Tibial nerve (tissue), 4 donors: ENCODE measurements at regions not wholly inside any gene's neighbourhood (a gene's known extent, or its start where the extent isn't known, plus 50 kb on each side); places are given as distances from the start of the nearest gene placed in this dataset.
A peak's percentile ranks its signal among the peaks of the same experiment; 100 is the strongest.

Experiments
- DNase-seq, 2 donors: peaks; one replicate each; pipeline ENCODE4 v3.0.0-alpha.2; 2019; ENCODE audit warnings: low spot score in 2 of 2
- H3K27ac ChIP-seq, 4 donors: fragments of 200-600 bp; sonication (generic) in 3 of 4; one replicate each; pipeline ENCODE4 v1.5.1; 2017 to 2019; ENCODE audit warnings: mild to moderate bottlenecking in 1 of 4
- H3K27me3 ChIP-seq, 2 donors: fragments of 200-600 bp; sonication (generic) in 1 of 2; one replicate each; pipeline versions ENCODE4 v1.5.1 to v1.6.0; 2017 to 2019
- H3K36me3 ChIP-seq, 3 donors: fragments of 200-600 bp; sonication (generic); one replicate each; pipeline ENCODE4 v1.5.1; 2018 to 2019
- H3K4me1 ChIP-seq, 4 donors: fragments of 200-600 bp; sonication (generic) in 3 of 4; one replicate each; pipeline ENCODE4 v1.5.1; 2017 to 2019
- H3K4me3 ChIP-seq, 4 donors: fragments of 200-600 bp; sonication (generic) in 3 of 4; one replicate each; pipeline ENCODE4 v1.5.1; 2017 to 2019; ENCODE audit warnings: mild to moderate bottlenecking in 1 of 4, moderate library complexity in 1 of 4
- H3K9me3 ChIP-seq, 4 donors: fragments of 200-600 bp; sonication (generic) in 3 of 4; one replicate each; pipeline ENCODE4 v1.5.1; 2017 to 2019
- CTCF ChIP-seq, 5 experiments: fragments of 200-600 bp in 3 of 5; fragments of 450-650 bp in 2 of 5; sonication (generic) in 3 of 5; IDR thresholded peaks; one replicate each; pipeline ENCODE4 v1.5.1; 2016 to 2019; ENCODE audit warnings: antibody characterized with exemption in 5 of 5, mild to moderate bottlenecking in 3 of 5, moderate library complexity in 2 of 5
- EP300 ChIP-seq, 2 donors: sonication (generic); formaldehyde crosslinking; IDR thresholded peaks; one replicate each; pipeline ENCODE4 v1.6.1; 2017; ENCODE audit warnings: antibody characterized with exemption in 2 of 2, mild to moderate bottlenecking in 1 of 2
- POLR2A ChIP-seq, 2 donors: fragments of 450-650 bp; IDR thresholded peaks; one replicate each; pipeline ENCODE4 v1.6.1; 2017; ENCODE audit warnings: antibody characterized with exemption in 2 of 2, mild to moderate bottlenecking in 2 of 2, moderate library complexity in 2 of 2
- WGBS, 2 donors: methylation state at CpG; one replicate each; pipeline ENCODE4 v1.1.5; 2018; 5-methylcytosine and 5-hydroxymethylcytosine counted together

GRCh38 chr13:78258304-78258703 lies 339.7 kb upstream of the EDNRB start:
- Histone ChIP-seq H3K9me3 (no peaks in the 10 kb centered on the region), H3K36me3 (no peaks in the 10 kb centered on the region), H3K27ac (no peak overlapping the region), H3K4me1 (no peaks in the 10 kb centered on the region), H3K4me3 (no peak overlapping the region), H3K27me3 (no peaks in the 10 kb centered on the region)
- TF ChIP-seq CTCF (IDR thresholded peaks at IDR 0.05), result no peak
- TF ChIP-seq EP300 (IDR thresholded peaks at IDR 0.05), result no peak
- no peak for TF ChIP-seq POLR2A (IDR thresholded peaks at IDR 0.05)
- no peak for DNase-seq
- 55 to 59% methylated on average over 3 of the region's 3 CpGs for WGBS, 2 donors

- DNase-seq, result no peak
- H3K27me3 ChIP-seq, result no peaks in the 10 kb centered on the region
- H3K9me3 ChIP-seq, result no peaks in the 10 kb centered on the region
- no peaks in the 10 kb centered on the region for H3K36me3 ChIP-seq
- no peak overlapping the region for H3K4me3 ChIP-seq
- TF ChIP-seq POLR2A (IDR thresholded peaks at IDR 0.05) (no peak), EP300 (IDR thresholded peaks at IDR 0.05) (no peak), CTCF (IDR thresholded peaks at IDR 0.05) (no peak)
- H3K4me1 ChIP-seq, result no peaks in the 10 kb centered on the region
- no peak overlapping the region for H3K27ac ChIP-seq
- WGBS, 2 donors, result 31 to 39% methylated on average over 1 of the region's 1 CpG
Measured at GRCh38 chr13:78256484-78256883, 337.9 kb upstream of the EDNRB start.

GRCh38 chr13:78254113-78254512 lies 335.5 kb upstream of the EDNRB start:
- Histone ChIP-seq H3K27me3 (no peaks in the 10 kb centered on the region), H3K4me3 (no peak overlapping the region), H3K4me1 (no peaks in the 10 kb centered on the region), H3K36me3 (no peaks in the 10 kb centered on the region), H3K27ac (no peak overlapping the region), H3K9me3 (no peaks in the 10 kb centered on the region)
- no peak for DNase-seq
- no peak for TF ChIP-seq CTCF (IDR thresholded peaks at IDR 0.05)
- no peak for TF ChIP-seq POLR2A (IDR thresholded peaks at IDR 0.05)
- no peak for TF ChIP-seq EP300 (IDR thresholded peaks at IDR 0.05)
- 87 to 90% methylated on average over 3 of the region's 3 CpGs for WGBS, 2 donors

GRCh38 chr13:78247362-78247761 lies 328.7 kb upstream of the EDNRB start:
- H3K4me1 ChIP-seq, result no peaks in the 10 kb centered on the region
- no peaks in the 10 kb centered on the region for H3K36me3 ChIP-seq
- no peak overlapping the region for H3K4me3 ChIP-seq
- no peaks in the 10 kb centered on the region for H3K9me3 ChIP-seq
- no peak overlapping the region for H3K27ac ChIP-seq
- H3K27me3 ChIP-seq, result no peaks in the 10 kb centered on the region
- DNase-seq, result no peak
- TF ChIP-seq CTCF (IDR thresholded peaks at IDR 0.05) (no peak), EP300 (IDR thresholded peaks at IDR 0.05) (no peak), POLR2A (IDR thresholded peaks at IDR 0.05) (no peak)

GRCh38 chr13:78241278-78241919 lies 322.8 kb upstream of the EDNRB start:
- 5 to 10% methylated on average over 4 of the region's 4 CpGs for WGBS, 2 donors

More at GRCh38 chr13:78241278-78241919, 322.8 kb upstream of the EDNRB start:
- no peaks in the 10 kb centered on the region for H3K36me3 ChIP-seq
- DNase-seq, result no peak
- peak in 3 of 5 experiments; percentile 11 to 29 (median 27) for TF ChIP-seq CTCF (IDR thresholded peaks at IDR 0.05)
- no peak for TF ChIP-seq POLR2A (IDR thresholded peaks at IDR 0.05)
- no peaks in the 10 kb centered on the region for H3K9me3 ChIP-seq
- no peak overlapping the region for H3K4me3 ChIP-seq
- H3K27me3 ChIP-seq, result no peaks in the 10 kb centered on the region
- H3K4me1 ChIP-seq, result no peaks in the 10 kb centered on the region
- H3K27ac ChIP-seq, result no peak overlapping the region
